ENCODE measurements at regions not wholly inside any gene's neighbourhood (a gene's known extent, or its start where the extent isn't known, plus 50 kb on each side); places are given as distances from the start of the nearest gene placed in this dataset.

DNA sequence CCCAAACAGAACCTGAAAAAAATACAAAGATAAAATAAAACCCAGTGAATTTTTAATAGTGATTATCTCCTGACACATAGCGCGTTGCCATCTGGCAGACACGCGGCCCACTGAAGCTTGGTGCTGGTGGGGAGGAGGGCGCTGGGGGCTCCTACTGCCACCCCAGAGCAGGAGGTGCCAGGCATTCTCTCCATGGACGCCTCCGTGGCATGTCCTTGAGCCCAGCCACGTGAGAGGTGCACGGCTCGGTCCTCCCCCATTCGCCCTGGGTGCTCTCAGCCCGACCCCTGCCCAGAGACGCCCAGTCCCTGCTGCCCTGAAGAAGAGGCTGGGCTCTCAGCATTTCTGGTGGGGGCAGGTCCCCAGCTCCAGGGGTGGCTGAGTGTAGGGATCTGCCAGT, 142.2 kb upstream of the GSE1 start:
- Histone ChIP-seq H3K79me2 (ENCODE audit: insufficient read depth, low read depth) (no peaks in the 10 kb centered on the region), H3K36me3 (ENCODE audit: insufficient read depth) (no peaks in the 10 kb centered on the region), H2AFZ (ENCODE audit: low read depth) (no peak overlapping the region), H3K4me3 (IDR thresholded peaks at IDR 0.05; ENCODE audit: insufficient read depth, low read depth, low read length) (no peak overlapping the region), H3K27ac (no peak overlapping the region), H3K4me1 (ENCODE audit: low read depth, poor library complexity, severe bottlenecking) (no peaks in the 10 kb centered on the region), H3K4me2 (no peak overlapping the region), H3K9ac (no peak overlapping the region), H3K27me3 (ENCODE audit: insufficient read depth, low read depth) (peaks cover 95% of the 10 kb centered on the region), H4K20me1 (ENCODE audit: insufficient read depth) (no peaks in the 10 kb centered on the region)
- TF ChIP-seq, protein P1, sequence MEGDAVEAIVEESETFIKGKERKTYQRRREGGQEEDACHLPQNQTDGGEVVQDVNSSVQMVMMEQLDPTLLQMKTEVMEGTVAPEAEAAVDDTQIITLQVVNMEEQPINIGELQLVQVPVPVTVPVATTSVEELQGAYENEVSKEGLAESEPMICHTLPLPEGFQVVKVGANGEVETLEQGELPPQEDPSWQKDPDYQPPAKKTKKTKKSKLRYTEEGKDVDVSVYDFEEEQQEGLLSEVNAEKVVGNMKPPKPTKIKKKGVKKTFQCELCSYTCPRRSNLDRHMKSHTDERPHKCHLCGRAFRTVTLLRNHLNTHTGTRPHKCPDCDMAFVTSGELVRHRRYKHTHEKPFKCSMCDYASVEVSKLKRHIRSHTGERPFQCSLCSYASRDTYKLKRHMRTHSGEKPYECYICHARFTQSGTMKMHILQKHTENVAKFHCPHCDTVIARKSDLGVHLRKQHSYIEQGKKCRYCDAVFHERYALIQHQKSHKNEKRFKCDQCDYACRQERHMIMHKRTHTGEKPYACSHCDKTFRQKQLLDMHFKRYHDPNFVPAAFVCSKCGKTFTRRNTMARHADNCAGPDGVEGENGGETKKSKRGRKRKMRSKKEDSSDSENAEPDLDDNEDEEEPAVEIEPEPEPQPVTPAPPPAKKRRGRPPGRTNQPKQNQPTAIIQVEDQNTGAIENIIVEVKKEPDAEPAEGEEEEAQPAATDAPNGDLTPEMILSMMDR (conservative IDR thresholded peaks at IDR 0.05; ENCODE audit: low read depth, low read length), result no peak

DNA sequence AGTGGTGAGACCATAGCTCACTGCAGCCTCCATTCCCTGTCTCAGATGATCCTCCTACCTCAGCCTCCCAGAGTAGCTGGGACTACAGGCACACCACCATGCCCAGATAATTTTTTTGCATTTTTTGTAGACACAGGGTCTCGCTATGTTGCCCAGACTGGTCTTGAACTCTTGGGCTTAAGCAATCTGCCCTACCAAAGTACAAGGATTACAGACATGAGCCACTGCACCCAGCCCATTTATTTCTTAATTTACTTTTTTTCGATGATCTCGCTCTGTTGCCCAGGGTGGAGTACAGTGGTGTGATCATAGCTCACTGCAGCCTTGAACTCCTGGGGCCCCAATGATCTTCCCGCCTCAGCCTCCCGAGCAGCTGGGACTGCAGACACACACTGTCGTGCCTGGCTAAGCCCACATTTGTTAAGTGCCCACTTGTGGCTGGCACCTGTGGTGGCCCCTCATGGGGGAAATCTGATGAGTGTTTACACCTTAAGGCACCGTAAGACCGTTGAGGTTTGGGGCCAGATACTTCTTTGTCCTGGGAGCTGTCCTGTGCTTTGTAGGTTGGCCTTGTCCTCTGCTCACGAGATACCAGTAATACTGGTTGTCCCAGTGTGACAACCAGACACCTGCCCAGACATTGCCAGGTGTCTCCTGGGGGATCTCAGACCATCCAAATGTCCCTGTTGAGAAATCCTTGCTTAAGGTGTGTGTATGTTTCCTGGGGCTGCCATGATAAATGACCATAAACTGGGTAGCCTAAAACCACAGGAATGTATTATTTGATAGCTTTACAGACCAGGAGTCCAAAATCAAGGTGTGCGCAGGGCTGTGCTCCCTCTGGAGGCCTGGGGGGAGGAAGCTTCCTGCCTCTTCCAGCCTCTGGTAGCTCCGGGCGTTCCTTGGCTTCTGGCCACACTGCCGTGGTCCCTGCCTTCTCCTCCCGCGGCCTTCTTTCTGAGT, 141.4 kb upstream of the GSE1 start:
- no peak overlapping the region for H3K27ac ChIP-seq
- no peak overlapping the region for H3K4me2 ChIP-seq
- H3K4me3 ChIP-seq (IDR thresholded peaks at IDR 0.05; ENCODE audit: insufficient read depth, low read depth, low read length), result no peak overlapping the region
- TF ChIP-seq, protein P1 (conservative IDR thresholded peaks at IDR 0.05; ENCODE audit: low read depth, low read length), result no peak
- H3K4me1 ChIP-seq (ENCODE audit: low read depth, poor library complexity, severe bottlenecking), result no peaks in the 10 kb centered on the region
- no peaks in the 10 kb centered on the region for H3K36me3 ChIP-seq (ENCODE audit: insufficient read depth)
- H3K9ac ChIP-seq, result no peak overlapping the region
- H3K79me2 ChIP-seq (ENCODE audit: insufficient read depth, low read depth), result no peaks in the 10 kb centered on the region
- peaks cover 94% of the 10 kb centered on the region for H3K27me3 ChIP-seq (ENCODE audit: insufficient read depth, low read depth)
- no peaks in the 10 kb centered on the region for H4K20me1 ChIP-seq (ENCODE audit: insufficient read depth)
- H2AFZ ChIP-seq (ENCODE audit: low read depth), result no peak overlapping the region

- Histone ChIP-seq H3K4me2 (no peak overlapping the region), H3K27me3 (ENCODE audit: insufficient read depth, low read depth) (peaks cover 95% of the 10 kb centered on the region), H3K9ac (no peak overlapping the region), H3K36me3 (ENCODE audit: insufficient read depth) (no peaks in the 10 kb centered on the region), H3K4me1 (ENCODE audit: low read depth, poor library complexity, severe bottlenecking) (no peaks in the 10 kb centered on the region), H4K20me1 (ENCODE audit: insufficient read depth) (no peaks in the 10 kb centered on the region), H3K27ac (no peak overlapping the region), H2AFZ (ENCODE audit: low read depth) (no peak overlapping the region), H3K79me2 (ENCODE audit: insufficient read depth, low read depth) (no peaks in the 10 kb centered on the region), H3K4me3 (IDR thresholded peaks at IDR 0.05; ENCODE audit: insufficient read depth, low read depth, low read length) (no peak overlapping the region)
- TF ChIP-seq, protein P1 (conservative IDR thresholded peaks at IDR 0.05; ENCODE audit: low read depth, low read length), result no peak
Observed at GRCh38 chr16:85472514-85472913, 140.6 kb upstream of the GSE1 start.

- Histone ChIP-seq H3K27ac (no peak overlapping the region), H3K9ac (no peak overlapping the region), H2AFZ (ENCODE audit: low read depth) (no peak overlapping the region), H3K27me3 (ENCODE audit: insufficient read depth, low read depth) (peaks cover 96% of the 10 kb centered on the region), H3K4me3 (IDR thresholded peaks at IDR 0.05; ENCODE audit: insufficient read depth, low read depth, low read length) (no peak overlapping the region), H3K4me2 (no peak overlapping the region), H3K36me3 (ENCODE audit: insufficient read depth) (no peaks in the 10 kb centered on the region), H3K4me1 (ENCODE audit: low read depth, poor library complexity, severe bottlenecking) (no peaks in the 10 kb centered on the region), H3K79me2 (ENCODE audit: insufficient read depth, low read depth) (no peaks in the 10 kb centered on the region), H4K20me1 (ENCODE audit: insufficient read depth) (no peaks in the 10 kb centered on the region)
- TF ChIP-seq, protein P1 (conservative IDR thresholded peaks at IDR 0.05; ENCODE audit: low read depth, low read length), result no peak
Observed at GRCh38 chr16:85473323-85473722, 139.8 kb upstream of the GSE1 start.

All from KMS-11 (cell line).